ENCODE measurements at regions not wholly inside any gene's neighbourhood (a gene's known extent, or its start where the extent isn't known, plus 50 kb on each side); places are given as distances from the start of the nearest gene placed in this dataset.

- TF ChIP-seq CTCF (IDR thresholded peaks at IDR 0.05; ENCODE audit: low read depth, low read length) = no peak
- no peak for TF ChIP-seq EZH2phosphoT487 (IDR thresholded peaks at IDR 0.05; ENCODE audit: low read depth)
- Histone ChIP-seq H3K4me3 (ENCODE audit: low read length) (no peak overlapping the region), H4K20me1 (ENCODE audit: insufficient read depth, low read length) (no peaks in the 10 kb centered on the region), H3K27ac (ENCODE audit: low read length) (no peak overlapping the region), H3K4me1 (ENCODE audit: low read length) (no peaks in the 10 kb centered on the region), H3K9me3 (ENCODE audit: insufficient read depth, low read length) (no peaks in the 10 kb centered on the region), H2AFZ (ENCODE audit: low read depth, low read length) (no peak overlapping the region), H3K79me2 (ENCODE audit: low read length) (no peaks in the 10 kb centered on the region), H3K36me3 (replicated peaks; ENCODE audit: low read depth, low read length) (no peaks in the 10 kb centered on the region), H3K27me3 (ENCODE audit: low read depth, low read length) (no peaks in the 10 kb centered on the region), H3K4me2 (ENCODE audit: low read length) (no peak overlapping the region), H3K9ac (ENCODE audit: low read length) (no peak overlapping the region)
Observed at GRCh38 chr2:116724550-116724949, 1089.9 kb upstream of the DDX18 start.

- H3K4me1 ChIP-seq (ENCODE audit: low read length) = no peaks in the 10 kb centered on the region
- no peak overlapping the region for H3K4me2 ChIP-seq (ENCODE audit: low read length)
Observed at GRCh38 chr2:116732322-116732721, 1082.2 kb upstream of the DDX18 start.

GRCh38 chr2:116733699-116734098 is 1080.8 kb upstream of the DDX18 start:
- H3K79me2 ChIP-seq (ENCODE audit: low read length) = no peaks in the 10 kb centered on the region
- no peak overlapping the region for H3K27ac ChIP-seq (ENCODE audit: low read length)
- no peak overlapping the region for H3K4me3 ChIP-seq (ENCODE audit: low read length)
- H3K9me3 ChIP-seq (ENCODE audit: insufficient read depth, low read length) = no peaks in the 10 kb centered on the region
- H2AFZ ChIP-seq (ENCODE audit: low read depth, low read length) = no peak overlapping the region
- no peaks in the 10 kb centered on the region for H3K4me1 ChIP-seq (ENCODE audit: low read length)
- no peaks in the 10 kb centered on the region for H3K27me3 ChIP-seq (ENCODE audit: low read depth, low read length)
- H4K20me1 ChIP-seq (ENCODE audit: insufficient read depth, low read length) = no peaks in the 10 kb centered on the region
- no peak overlapping the region for H3K9ac ChIP-seq (ENCODE audit: low read length)
- no peak overlapping the region for H3K4me2 ChIP-seq (ENCODE audit: low read length)
- no peak for TF ChIP-seq CTCF (IDR thresholded peaks at IDR 0.05; ENCODE audit: low read depth, low read length)
- no peak for TF ChIP-seq EZH2phosphoT487 (IDR thresholded peaks at IDR 0.05; ENCODE audit: low read depth)
- no peaks in the 10 kb centered on the region for H3K36me3 ChIP-seq (replicated peaks; ENCODE audit: low read depth, low read length)

More at GRCh38 chr2:116732322-116732721, 1082.2 kb upstream of the DDX18 start:
- no peak overlapping the region for H2AFZ ChIP-seq (ENCODE audit: low read depth, low read length)
- no peaks in the 10 kb centered on the region for H3K27me3 ChIP-seq (ENCODE audit: low read depth, low read length)
- TF ChIP-seq EZH2phosphoT487 (IDR thresholded peaks at IDR 0.05; ENCODE audit: low read depth) (no peak), CTCF (IDR thresholded peaks at IDR 0.05; ENCODE audit: low read depth, low read length) (no peak)
- H3K79me2 ChIP-seq (ENCODE audit: low read length) = no peaks in the 10 kb centered on the region
- H4K20me1 ChIP-seq (ENCODE audit: insufficient read depth, low read length) = no peaks in the 10 kb centered on the region
- no peak overlapping the region for H3K9ac ChIP-seq (ENCODE audit: low read length)
- H3K9me3 ChIP-seq (ENCODE audit: insufficient read depth, low read length) = no peaks in the 10 kb centered on the region
- no peak overlapping the region for H3K4me3 ChIP-seq (ENCODE audit: low read length)
- H3K27ac ChIP-seq (ENCODE audit: low read length) = no peak overlapping the region
- H3K36me3 ChIP-seq (replicated peaks; ENCODE audit: low read depth, low read length) = no peaks in the 10 kb centered on the region

- TF ChIP-seq CTCF (IDR thresholded peaks at IDR 0.05; ENCODE audit: low read depth, low read length) = no peak
- TF ChIP-seq EZH2phosphoT487 (IDR thresholded peaks at IDR 0.05; ENCODE audit: low read depth) = no peak
- no peak overlapping the region for H3K4me2 ChIP-seq (ENCODE audit: low read length)
Observed at GRCh38 chr2:116737951-116738350, 1076.5 kb upstream of the DDX18 start.

More at GRCh38 chr2:116737951-116738350, 1076.5 kb upstream of the DDX18 start:
- Histone ChIP-seq H3K36me3 (replicated peaks; ENCODE audit: low read depth, low read length) (no peaks in the 10 kb centered on the region), H3K4me3 (ENCODE audit: low read length) (no peak overlapping the region), H4K20me1 (ENCODE audit: insufficient read depth, low read length) (no peaks in the 10 kb centered on the region), H2AFZ (ENCODE audit: low read depth, low read length) (no peak overlapping the region), H3K9ac (ENCODE audit: low read length) (no peak overlapping the region), H3K27ac (ENCODE audit: low read length) (no peak overlapping the region), H3K9me3 (ENCODE audit: insufficient read depth, low read length) (no peaks in the 10 kb centered on the region), H3K4me1 (ENCODE audit: low read length) (no peaks in the 10 kb centered on the region), H3K79me2 (ENCODE audit: low read length) (no peaks in the 10 kb centered on the region), H3K27me3 (ENCODE audit: low read depth, low read length) (no peaks in the 10 kb centered on the region)

All from OCI-LY3 (cell line).